ENCODE measurements at regions not wholly inside any gene's neighbourhood (a gene's known extent, or its start where the extent isn't known, plus 50 kb on each side); places are given as distances from the start of the nearest gene placed in this dataset.

DNA sequence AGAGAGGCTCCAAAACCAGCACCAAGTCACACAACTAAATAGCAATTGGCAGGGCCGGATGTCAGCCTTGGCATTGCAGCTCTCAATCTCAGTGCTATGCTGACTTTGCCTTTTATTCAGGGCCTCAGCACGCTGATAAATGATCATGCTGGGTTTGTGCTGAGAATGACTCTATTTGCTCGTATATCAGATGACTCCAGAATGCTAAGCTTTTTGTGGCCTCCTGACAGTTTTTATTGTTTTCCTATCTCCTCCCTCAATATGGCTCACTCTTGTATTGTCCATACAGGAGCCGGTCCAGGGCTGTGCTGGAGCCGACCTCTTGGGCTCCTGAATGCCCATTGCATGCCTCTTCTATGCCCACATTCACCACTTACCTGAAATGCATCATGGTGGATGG is 211.0 kb downstream of the EFNB2 start:
- TF ChIP-seq, protein P1, sequence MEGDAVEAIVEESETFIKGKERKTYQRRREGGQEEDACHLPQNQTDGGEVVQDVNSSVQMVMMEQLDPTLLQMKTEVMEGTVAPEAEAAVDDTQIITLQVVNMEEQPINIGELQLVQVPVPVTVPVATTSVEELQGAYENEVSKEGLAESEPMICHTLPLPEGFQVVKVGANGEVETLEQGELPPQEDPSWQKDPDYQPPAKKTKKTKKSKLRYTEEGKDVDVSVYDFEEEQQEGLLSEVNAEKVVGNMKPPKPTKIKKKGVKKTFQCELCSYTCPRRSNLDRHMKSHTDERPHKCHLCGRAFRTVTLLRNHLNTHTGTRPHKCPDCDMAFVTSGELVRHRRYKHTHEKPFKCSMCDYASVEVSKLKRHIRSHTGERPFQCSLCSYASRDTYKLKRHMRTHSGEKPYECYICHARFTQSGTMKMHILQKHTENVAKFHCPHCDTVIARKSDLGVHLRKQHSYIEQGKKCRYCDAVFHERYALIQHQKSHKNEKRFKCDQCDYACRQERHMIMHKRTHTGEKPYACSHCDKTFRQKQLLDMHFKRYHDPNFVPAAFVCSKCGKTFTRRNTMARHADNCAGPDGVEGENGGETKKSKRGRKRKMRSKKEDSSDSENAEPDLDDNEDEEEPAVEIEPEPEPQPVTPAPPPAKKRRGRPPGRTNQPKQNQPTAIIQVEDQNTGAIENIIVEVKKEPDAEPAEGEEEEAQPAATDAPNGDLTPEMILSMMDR (IDR thresholded peaks at IDR 0.05), result no peak
- TF ChIP-seq POLR2A (IDR thresholded peaks at IDR 0.05), result no peak
